ENCODE measurements at regions not wholly inside any gene's neighbourhood (a gene's known extent, or its start where the extent isn't known, plus 50 kb on each side); places are given as distances from the start of the nearest gene placed in this dataset.
"Not testable (repeated sequence)": the region's sequence is repeated elsewhere in the genome, so short reads cannot be mapped to it uniquely, and the experiment has no call there.

DNA sequence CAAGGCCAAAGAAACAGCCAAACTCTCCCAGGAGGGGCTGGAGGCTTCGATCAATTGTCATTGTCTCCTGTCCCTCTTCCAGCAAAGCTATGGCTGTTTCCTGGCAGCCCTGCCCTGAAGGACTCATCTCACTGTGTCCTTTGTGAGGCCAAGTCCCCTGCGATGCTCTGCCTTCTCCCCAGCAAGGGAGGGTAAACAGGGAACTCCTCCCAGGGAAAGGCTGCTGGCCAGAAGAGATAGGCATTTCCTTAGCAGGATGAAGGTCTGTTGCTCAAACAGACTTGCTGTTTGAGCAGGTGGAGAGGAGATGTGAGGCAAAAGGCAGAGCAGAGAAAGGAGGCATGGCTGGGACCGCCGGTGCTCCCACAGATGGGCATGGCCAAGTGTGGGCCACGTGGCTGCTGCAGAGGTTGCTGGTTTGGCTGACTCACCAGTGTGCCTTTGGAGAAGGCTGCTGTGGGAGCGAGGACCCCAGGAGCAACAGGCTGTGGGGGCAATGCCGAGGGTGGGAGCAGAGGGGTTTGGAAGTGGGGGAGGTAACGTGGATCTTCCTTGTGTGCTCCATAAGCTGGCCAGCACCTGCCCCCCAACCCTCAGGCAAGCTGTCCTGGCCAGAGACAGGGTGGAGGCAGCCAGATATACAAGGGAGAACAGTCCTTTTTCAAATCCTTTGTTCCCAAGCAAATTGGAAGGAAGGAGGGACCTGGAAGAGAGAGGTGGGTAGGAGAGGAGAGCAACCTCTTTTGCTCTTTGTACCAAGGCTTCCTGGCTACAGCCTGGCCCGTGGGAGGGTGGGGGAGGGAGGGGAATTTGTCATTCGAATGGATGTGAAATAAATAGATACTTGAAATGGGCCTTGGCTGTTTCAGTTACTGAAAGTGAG lies 449.8 kb downstream of the SIPA1L2 start:
- no peak for DNase-seq (ENCODE audit: low read depth)

DNA sequence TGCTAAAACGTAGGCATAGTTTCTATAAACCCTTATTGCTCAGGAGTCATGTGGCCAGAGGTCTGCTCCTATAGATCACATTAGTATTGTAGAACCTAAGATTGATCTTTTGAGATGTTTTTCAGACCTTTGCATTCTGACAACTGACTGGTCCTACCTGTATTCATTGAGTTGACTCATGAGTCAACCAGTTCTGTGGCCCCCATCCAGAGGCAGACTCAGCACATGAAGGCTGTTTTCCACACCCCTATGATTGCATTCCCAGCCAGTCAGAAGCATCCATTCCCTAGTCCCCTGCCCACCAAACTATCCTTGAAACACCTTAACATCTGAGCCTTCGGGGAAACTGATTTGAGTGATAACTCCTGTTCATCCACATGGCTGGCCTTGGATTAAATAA lies 451.7 kb downstream of the SIPA1L2 start:
- DNase-seq (ENCODE audit: low read depth): no peak

DNA sequence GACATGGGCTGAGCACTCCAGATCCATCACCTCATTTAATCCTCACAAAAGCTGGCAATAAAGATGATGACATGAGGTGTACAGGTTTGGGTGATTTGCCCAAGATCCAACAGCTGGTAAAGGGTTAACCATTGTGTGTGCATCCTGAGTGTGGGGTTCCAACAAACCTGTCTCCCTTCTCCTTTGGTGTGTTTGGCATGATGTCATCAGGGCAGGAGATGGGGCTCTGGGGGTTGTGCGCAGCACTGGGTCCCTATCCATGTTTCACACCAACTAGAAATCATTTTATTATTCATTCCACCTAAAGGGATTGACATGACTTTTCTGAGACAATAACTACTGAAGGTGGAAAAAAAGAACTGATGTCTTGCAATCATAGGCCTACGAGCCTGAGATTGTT lies 452.5 kb downstream of the SIPA1L2 start:
- DNase-seq (ENCODE audit: low read depth): no peak

DNA sequence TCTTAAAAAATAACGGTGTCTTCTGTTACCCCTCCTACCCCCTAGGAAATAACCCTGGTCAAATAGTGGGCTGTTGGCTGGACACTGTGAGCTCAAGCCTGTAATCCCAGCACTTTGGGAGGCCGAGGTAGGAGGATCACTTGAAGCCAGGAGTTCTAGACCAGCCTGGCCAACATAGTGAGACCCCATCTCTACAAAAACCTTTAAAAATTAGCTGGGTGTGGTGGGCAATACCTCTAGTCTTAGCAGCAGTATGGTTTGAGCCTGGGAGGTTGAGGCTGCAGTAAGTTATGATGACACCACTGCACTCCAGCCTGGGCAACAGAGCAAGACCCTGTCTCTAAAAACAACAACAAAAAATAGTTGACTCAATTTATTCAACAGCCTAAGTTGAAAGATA lies 453.7 kb downstream of the SIPA1L2 start:
- DNase-seq (ENCODE audit: low read depth): no peak

DNA sequence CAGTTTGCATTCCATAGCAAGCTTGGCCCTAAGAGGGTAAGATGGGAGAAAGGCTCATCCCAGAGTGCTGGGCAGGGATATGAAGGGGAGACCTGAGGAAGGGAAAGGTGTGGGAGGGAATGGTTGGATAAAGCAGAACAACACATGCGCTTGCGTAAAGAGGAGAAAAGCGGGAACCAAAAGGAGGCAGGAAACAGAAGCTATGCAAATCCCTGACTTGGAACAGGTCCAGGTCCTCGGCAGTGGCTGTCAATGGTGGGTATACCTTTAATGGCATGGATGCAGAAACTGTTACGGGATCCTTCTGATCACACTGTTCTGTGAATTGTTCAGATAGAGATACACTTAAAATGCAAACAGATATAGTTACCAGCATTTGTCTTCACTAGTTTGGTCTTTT lies 455.6 kb downstream of the SIPA1L2 start:
- DNase-seq (ENCODE audit: low read depth): no peak

DNA sequence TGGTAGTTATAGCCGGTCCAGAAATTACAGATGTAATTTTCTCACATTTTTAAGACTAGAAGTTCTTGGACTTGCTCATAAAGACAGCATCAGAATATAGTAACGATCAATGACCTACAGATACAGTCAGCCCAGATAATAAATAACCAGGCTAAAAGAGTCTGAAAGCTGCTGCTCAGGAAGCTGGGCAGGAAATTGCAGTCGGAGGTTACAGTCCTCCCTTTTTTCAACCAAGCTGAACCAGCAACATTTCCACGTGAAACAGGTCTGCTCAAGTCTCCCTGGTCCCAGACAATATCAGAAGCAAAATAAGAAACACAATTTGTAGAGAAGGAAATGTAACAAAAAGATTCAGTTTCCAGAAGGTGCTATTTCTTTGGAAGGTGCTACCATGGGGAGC lies 457.4 kb downstream of the SIPA1L2 start:
- DNase-seq (ENCODE audit: low read depth): no peak

DNA sequence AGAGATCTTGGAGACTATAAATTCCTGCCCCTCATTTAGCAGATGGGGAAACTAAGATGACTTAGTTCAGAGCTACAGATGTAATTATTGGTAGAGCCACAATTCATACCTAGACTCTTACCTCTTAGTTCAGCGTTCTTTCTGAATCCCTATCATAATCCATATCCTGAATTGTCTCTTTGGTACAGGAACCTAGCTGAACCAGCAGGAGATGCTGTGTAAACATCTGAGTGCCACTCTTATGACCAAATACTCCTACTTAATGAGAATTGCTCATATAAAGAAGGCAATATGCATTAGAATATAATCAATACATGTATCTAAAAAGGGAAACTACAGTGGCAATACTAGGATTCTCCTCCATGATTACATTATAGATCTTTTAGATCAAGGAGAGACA lies 459.0 kb downstream of the SIPA1L2 start:
- DNase-seq (ENCODE audit: low read depth): no peak

DNA sequence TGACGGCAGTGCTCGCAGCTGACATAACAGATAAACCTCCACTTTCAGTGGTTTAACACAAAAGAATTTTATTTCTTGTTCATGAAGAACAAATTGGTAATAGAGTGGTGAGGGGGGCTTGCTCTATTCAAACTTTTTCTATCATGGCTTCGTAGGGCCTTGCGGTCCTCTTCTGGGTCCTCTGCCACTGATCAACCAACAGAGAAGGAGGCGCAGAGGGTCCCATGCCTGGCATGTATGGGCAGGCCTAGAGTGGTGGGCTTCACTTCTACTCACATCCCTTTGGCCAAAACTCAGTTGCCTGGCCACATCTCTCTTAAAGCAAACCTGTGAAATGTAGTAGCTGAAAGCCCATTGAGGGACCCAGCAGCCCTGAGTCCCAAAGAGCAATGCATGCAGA lies 460.5 kb downstream of the SIPA1L2 start:
- DNase-seq (ENCODE audit: low read depth): no peak

DNA sequence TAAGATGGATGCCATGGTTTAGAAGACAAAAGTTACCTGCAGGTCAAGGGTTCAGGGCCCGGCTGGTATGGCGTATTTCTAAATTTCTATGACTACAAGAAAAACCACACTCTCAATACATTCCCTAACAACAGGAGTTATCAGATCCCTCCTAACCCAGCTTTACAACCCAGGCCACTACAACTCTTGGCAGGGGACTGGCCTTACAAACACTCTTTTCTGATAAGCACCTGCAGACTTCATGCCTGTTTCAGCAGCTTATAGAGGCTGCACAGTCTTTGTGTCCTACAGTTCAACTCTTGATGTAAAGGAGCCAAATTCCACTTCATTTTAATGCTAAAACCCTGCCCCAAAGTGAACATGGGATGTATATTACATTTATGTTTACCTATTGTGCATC lies 461.4 kb downstream of the SIPA1L2 start:
- no peak for DNase-seq (ENCODE audit: low read depth)

DNA sequence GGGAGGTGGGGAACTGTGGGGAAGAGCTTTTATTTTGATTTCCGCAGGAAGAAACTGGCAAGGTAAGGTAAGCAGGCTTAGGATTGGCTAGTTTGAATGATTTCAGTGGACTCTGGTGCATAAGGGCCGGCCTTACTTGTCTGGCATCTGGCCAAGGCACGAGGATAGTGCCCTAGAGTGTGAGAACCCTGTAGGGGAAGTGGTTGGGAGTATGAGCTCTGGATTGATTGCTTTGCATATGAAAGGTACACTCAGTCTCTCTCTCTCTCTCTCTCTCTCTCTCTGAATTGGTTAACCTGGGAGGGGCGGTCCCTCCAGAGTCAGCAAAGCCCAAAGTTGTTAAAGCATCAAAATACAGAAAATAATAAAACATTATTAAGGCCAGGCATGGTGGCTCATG lies 463.0 kb downstream of the SIPA1L2 start:
- no peak for DNase-seq (ENCODE audit: low read depth)

DNA sequence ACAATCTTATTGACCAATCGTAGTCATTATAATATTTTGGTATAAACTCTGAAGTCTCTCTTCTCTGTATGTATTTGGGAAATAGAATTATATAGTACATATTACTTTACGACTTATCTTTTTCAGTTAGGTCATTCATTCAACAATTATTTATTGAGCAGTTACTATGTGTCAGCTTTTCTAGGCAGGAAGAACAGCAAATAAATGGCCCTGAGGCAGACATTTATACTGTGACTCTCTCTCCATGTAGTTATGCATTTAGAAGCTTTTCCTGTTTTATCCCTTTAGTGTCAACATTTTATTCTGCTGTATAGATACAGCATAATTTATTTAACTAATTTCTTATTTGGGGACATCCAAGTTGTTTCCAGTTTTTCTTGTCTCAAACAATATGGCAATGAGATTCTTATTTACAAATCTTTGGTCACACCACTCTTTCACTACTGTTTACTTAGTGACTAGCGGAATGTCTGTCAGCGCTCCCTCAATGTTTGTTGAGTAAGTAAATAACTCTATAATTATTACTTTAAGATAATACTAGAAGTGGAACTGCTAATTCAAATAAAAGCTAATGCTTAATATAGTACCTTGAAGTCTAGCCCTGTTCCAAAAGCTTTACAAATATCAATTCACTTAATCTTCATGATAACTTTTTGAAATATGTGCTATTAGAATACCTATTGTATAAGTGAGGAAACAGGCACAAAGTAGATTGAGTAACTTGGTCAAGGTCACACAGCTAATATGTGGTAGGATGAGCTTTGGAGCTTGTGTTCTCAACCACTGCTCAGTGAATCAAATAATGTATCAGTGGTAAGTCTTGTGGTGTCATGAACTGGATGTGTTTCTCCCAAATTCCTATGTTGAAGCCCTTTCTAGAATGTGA lies 465.6 kb downstream of the SIPA1L2 start:
- no peak for DNase-seq (ENCODE audit: low read depth)

DNA sequence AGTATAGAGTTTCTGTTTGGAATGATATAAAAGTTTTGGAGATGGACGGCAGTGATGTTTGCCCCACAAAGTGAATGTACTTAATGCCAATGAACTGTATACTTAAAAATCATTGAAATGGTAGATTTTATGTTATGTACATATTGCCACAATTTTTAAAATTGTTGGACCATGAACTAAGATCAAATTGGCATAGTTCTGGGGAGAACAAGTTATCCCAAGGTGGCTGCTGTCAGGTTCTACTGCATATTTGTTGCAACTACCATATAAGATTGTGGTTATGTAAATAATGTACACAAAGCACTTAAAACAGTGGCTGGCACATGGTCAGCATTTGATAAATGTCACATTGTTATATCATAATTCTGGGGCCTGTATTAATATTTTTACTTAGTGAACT lies 466.4 kb downstream of the SIPA1L2 start:
- no peak for DNase-seq (ENCODE audit: low read depth)

DNA sequence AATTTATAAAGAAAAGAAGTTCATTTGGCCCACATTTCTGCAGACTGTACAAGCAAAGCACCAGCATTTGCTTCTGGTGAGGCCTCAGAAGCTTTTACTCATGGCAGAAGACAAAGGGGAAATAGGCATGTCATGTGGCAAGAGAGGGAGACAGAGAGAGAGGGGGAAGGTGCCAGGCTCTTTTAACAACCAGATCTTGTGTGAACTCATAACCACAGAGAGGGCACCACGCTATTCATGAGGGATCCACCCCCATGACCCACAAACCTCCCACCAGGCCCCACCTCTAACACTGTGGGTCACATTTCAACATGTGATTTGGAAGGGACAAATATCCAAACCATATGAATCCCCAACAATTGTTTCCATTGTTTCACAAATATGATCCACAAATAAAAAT lies 467.9 kb downstream of the SIPA1L2 start:
- DNase-seq (ENCODE audit: low read depth): peak; percentile 59

DNA sequence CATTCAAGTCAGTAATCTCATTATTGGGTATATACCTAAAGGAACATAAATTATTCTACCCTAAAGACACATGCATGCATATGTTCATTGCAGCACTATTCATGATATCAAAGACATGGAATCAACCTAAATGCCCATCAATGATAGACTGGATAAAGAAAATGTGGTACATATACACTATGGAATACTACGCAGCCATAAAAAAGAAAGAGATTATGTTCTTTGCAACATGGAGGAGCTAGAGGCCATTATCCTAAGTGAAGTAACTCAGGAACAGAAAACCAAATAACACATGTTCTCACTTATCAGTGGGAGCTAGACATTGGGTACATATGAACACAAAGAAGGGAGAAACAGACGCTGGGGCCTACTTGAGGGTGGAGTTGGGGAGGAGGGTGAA lies 471.4 kb downstream of the SIPA1L2 start:
- DNase-seq (ENCODE audit: low read depth): not testable (repeated sequence)

DNA sequence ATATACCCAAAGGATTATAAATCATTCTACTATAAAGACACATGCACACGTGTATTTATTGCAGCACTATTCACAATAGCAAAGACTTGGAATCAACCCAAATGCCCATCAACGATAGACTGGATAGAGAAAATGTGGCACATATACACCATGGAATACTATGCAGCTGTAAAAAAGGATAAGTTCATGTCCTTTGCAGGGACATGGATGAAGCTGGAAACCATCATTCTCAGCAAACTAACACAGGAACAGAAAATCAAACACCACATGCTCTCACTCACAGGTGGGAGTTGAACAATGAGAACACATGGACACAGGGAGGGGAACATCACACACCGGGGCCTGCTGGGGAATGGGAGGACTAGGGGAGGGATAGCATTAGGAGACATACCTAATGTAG lies 473.9 kb downstream of the SIPA1L2 start:
- not testable (repeated sequence) for DNase-seq (ENCODE audit: low read depth)

DNA sequence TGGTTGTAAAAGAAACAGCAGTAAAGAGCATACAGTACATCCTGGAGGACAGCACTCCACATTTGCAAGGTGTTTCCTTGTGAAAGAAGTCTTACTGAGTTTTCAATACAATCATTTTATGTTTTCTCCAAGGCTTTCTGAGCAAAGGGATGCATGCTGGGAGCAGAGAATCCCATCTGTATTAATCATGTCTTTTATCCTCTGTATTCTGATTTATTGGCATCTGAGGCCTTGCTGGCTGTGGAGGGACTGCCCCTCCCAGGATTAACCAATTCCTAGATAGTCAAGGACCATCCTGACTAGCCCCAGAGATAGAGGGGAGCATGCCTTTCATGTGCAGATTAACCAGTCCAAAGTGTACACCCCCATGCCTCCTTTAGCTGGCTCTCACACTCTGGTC lies 476.3 kb downstream of the SIPA1L2 start:
- no peak for DNase-seq (ENCODE audit: low read depth)

DNA sequence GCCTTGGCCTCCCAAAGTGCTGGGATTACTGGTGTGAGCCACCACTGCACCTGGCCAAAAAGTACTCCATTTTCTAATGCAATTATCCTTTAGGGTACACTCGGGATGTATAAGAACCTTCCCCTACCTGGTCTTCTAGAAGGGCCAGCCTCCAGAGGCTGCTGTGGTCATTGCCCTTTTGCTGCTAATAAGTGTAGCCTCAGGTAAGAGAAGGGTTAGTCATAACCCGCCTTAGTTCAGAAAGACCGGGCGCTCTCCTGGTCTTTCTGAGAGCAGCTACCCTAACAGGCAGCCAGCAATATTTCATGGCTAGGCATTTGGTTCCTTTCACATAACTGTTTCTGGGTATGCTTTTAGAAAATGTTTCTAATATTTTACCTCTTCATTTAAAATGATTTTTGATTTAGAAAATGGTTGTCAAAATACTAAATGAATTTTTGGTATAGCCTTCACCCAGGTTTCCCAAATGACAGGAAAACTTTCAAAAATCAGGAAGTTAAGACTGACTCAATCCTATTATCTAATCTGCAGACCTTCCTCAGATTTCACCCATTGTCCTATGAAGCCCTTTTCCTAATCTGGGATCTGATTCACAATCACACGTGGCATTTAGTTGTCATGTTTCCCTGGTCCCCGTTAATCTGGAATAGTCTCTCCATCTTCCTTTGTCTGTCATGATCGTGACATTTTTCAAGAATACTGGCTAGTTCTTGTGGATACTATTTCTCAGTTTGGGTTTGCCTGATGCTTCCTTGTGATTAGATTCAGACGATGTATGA lies 479.0 kb downstream of the SIPA1L2 start:
- no peak for DNase-seq (ENCODE audit: low read depth)

DNA sequence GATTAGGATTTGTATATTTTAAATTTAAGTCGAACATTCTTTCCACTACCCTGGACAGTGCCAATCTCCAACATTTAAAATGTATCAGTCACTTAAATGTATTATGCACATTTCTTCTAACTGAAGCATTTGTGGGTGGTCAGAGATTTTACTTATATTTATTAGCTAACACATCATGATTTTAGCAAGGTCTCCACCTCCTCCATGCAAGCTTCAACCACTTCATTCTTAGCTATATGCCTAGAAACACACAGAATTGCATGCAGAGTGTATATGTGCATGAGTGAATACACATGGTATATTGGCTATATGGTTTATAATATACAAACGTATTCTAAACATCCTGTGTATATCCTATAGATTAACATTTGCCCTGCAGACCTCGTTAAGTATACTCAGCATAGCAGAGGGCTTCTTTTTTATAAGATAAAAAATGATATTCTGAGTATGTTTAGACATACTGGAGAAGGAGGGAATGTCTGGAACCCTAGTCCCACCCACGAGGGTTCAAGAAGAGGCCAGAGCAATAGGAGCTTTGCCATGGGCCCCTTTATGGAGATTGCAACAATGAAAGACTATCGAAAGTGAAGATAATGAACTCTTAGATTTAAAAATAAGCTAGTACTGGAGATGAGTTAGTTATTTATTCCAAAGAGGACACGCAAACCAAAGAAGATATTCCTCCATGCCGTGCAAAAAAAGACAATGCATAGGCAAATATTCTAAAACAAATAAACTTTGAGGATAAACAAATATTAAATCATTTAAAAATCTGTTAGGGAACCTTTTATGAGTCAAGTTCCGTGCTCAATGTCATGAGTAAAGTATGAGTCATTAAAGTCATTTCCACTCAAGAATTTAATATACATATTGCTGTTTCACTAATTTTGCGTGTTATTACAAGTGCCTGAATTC lies 480.4 kb downstream of the SIPA1L2 start:
- DNase-seq (ENCODE audit: low read depth): no peak

DNA sequence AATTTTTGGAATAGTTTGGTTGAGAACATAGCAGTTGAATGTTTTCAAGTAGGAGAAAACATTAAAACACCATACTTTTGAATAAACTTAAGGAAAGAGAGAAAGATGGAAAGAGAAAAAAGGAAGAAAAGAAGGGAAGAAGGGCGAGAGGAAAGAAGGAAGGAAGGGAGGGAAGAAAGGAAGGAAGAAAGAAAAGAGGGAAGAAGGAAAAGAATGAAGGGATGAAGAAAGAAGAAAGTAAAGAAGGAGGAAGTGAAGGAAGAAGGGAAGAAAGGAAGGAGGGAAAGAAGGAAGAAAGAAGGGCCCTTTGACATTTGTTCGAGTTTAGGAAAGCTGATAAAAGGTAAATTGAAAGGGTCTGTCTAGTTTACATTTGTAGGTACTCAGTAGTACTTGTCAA lies 482.7 kb downstream of the SIPA1L2 start:
- no peak for DNase-seq (ENCODE audit: low read depth)

DNA sequence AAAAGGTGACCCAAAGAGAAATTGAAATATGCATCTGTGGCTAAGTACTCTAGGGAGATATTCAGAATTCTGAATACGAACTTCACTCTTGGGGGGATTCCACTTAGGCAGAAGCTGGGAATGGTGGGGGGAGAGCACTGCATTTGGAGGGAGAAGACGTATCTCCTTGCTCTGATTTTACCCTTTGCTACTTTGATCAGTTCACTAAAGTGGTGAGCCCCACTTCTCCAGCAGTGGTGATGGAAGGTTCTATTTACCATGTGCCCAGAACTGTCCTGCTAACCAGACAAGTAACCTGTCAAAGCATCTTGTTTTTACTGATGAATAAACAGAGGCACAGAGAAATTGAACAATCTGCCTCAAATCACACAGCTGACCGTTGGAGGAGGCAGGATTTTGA lies 483.4 kb downstream of the SIPA1L2 start:
- no peak for DNase-seq (ENCODE audit: low read depth)

DNA sequence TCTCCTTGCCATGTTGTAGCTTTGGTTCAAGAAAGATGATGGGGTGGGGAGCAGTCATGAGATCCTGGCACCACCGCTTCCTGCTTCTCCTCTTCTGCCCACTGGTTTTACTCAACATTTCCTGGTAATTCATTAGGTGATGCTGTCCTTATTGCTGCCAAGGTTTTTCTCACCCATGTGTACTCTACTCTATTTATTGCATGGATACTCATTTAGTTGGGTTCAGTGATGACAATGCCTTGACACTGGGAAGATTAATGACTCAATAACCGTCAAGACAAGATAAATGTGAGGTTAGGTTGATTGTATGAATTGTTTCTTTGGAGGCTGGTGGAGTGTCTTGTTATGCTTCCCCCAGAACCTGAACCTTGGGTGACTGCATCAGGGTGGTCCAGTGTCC lies 484.2 kb downstream of the SIPA1L2 start:
- DNase-seq (ENCODE audit: low read depth): no peak

Measured in myocyte (in vitro differentiated cells).